ENCODE measurements at regions not wholly inside any gene's neighbourhood (a gene's known extent, or its start where the extent isn't known, plus 50 kb on each side); places are given as distances from the start of the nearest gene placed in this dataset.

GRCh38 chr3:72263223-72263990, 478.5 kb upstream of the PROK2 start:
- no peak overlapping the region for H2BK15ac ChIP-seq (replicated peaks; ENCODE audit: low read depth)
- H3K27me3 ChIP-seq (ENCODE audit: insufficient read depth, low read length, poor library complexity): no peaks in the 10 kb centered on the region
- no peaks in the 10 kb centered on the region for H3K36me3 ChIP-seq (ENCODE audit: control insufficient read depth, insufficient read depth, low read length)
- H2BK5ac ChIP-seq (ENCODE audit: low read length): no peak overlapping the region
- DNase-seq: no peak
- no peak overlapping the region for H3K9ac ChIP-seq (ENCODE audit: low read length)
- H4K5ac ChIP-seq (ENCODE audit: low read length): no peak overlapping the region
- no peak overlapping the region for H3K56ac ChIP-seq (ENCODE audit: low read length)
- no peak overlapping the region for H2AK5ac ChIP-seq (ENCODE audit: low read length)
- no peaks in the 10 kb centered on the region for H3K79me2 ChIP-seq (ENCODE audit: control insufficient read depth, insufficient read depth, low read length)
- no peak overlapping the region for H3K4ac ChIP-seq (ENCODE audit: low read depth, low read length)
- no peaks in the 10 kb centered on the region for H3K79me1 ChIP-seq (ENCODE audit: low read length)
- no peak overlapping the region for H3K27ac ChIP-seq (ENCODE audit: low read depth, low read length)
- no peak overlapping the region for H4K8ac ChIP-seq (ENCODE audit: low read depth, low read length)
- H3K18ac ChIP-seq (ENCODE audit: low read length): no peak overlapping the region
- WGBS (ENCODE audit: extremely low coverage, insufficient coverage, low lambda C conversion rate): no CpG with 5 or more reads among the region's 4 CpGs
- no peak overlapping the region for H3K4me3 ChIP-seq (ENCODE audit: low read length)
- H3K4me1 ChIP-seq (ENCODE audit: control insufficient read depth, low read depth, low read length): no peaks in the 10 kb centered on the region
- no peak overlapping the region for H3K23ac ChIP-seq (ENCODE audit: low read length)
- H2BK120ac ChIP-seq (ENCODE audit: low read depth, low read length): no peak overlapping the region
- no peak overlapping the region for H3K4me2 ChIP-seq (ENCODE audit: low read length)

GRCh38 chr3:72262736-72263135, 477.8 kb upstream of the PROK2 start:
- H3K9ac ChIP-seq (ENCODE audit: low read length): no peak overlapping the region
- no peak overlapping the region for H3K4me2 ChIP-seq (ENCODE audit: low read length)
- DNase-seq: no peak
- H3K23ac ChIP-seq (ENCODE audit: low read length): no peak overlapping the region
- H2BK5ac ChIP-seq (ENCODE audit: low read length): no peak overlapping the region
- H3K27ac ChIP-seq (ENCODE audit: low read depth, low read length): no peak overlapping the region
- no peak overlapping the region for H2BK15ac ChIP-seq (replicated peaks; ENCODE audit: low read depth)
- no peaks in the 10 kb centered on the region for H3K36me3 ChIP-seq (ENCODE audit: control insufficient read depth, insufficient read depth, low read length)
- H4K5ac ChIP-seq (ENCODE audit: low read length): no peak overlapping the region
- H4K8ac ChIP-seq (ENCODE audit: low read depth, low read length): no peak overlapping the region
- no peak overlapping the region for H3K56ac ChIP-seq (ENCODE audit: low read length)
- H3K18ac ChIP-seq (ENCODE audit: low read length): no peak overlapping the region
- no peak overlapping the region for H3K4ac ChIP-seq (ENCODE audit: low read depth, low read length)
- no peak overlapping the region for H2AK5ac ChIP-seq (ENCODE audit: low read length)
- H3K27me3 ChIP-seq (ENCODE audit: insufficient read depth, low read length, poor library complexity): no peaks in the 10 kb centered on the region
- H3K4me3 ChIP-seq (ENCODE audit: low read length): no peak overlapping the region
- no peaks in the 10 kb centered on the region for H3K79me2 ChIP-seq (ENCODE audit: control insufficient read depth, insufficient read depth, low read length)
- H2BK120ac ChIP-seq (ENCODE audit: low read depth, low read length): no peak overlapping the region
- no CpG with 5 or more reads among the region's 3 CpGs for WGBS (ENCODE audit: extremely low coverage, insufficient coverage, low lambda C conversion rate)
- H3K79me1 ChIP-seq (ENCODE audit: low read length): no peaks in the 10 kb centered on the region
- no peaks in the 10 kb centered on the region for H3K4me1 ChIP-seq (ENCODE audit: control insufficient read depth, low read depth, low read length)

DNA sequence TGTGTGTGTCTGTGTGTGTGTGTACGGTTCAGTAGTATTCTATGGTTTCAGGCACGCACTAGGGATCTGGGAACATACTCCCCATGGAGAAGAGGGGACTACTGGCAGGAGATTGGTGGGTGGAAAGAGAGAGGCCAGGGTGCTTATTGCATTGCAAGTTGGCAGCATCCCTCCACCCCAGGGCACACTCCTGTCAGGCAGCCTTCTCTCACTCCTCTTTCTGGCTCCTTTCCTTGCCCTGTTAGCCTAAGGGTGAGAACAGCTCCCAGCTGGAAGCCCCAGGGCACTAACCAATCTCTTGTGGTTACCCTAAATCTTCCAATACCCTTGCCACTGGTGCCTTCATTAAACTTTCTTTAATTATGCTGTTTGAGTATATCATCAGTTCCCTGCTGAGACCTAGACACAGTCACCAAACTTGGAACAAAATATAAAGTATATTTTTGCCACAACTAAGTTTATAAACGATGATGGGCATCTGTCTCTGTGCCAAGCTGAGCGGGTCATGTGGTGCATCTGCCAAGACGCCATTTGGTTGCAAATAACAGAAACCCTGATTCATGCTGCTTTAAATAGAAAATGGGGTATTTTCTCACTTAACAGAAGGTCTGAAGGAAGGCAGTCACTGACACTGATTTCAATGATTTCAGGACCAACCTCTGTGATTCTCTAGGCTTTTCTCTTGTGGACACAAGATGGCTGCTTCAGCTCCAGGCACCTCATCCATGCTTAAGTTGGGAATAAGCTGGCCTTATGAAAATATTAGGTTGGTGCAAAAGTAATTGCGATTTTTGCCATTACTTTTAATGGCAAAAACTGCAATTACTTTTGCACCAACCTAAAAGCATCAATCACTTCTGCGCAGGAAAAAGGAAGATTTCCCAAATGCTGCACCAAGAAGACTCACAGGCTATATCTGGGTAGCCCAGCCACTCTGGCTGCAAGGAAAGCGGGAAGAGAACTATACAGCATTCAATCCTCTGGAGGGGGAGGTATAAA, 476.9 kb upstream of the PROK2 start:
- H3K4me3 ChIP-seq (ENCODE audit: low read length): no peak overlapping the region
- no peak overlapping the region for H3K4me2 ChIP-seq (ENCODE audit: low read length)
- no peak overlapping the region for H4K8ac ChIP-seq (ENCODE audit: low read depth, low read length)
- no peaks in the 10 kb centered on the region for H3K79me2 ChIP-seq (ENCODE audit: control insufficient read depth, insufficient read depth, low read length)
- no peak overlapping the region for H3K56ac ChIP-seq (ENCODE audit: low read length)
- H3K4ac ChIP-seq (ENCODE audit: low read depth, low read length): no peak overlapping the region
- no peak overlapping the region for H3K27ac ChIP-seq (ENCODE audit: low read depth, low read length)
- H3K9ac ChIP-seq (ENCODE audit: low read length): no peak overlapping the region
- no peaks in the 10 kb centered on the region for H3K27me3 ChIP-seq (ENCODE audit: insufficient read depth, low read length, poor library complexity)
- no peaks in the 10 kb centered on the region for H3K36me3 ChIP-seq (ENCODE audit: control insufficient read depth, insufficient read depth, low read length)
- H3K23ac ChIP-seq (ENCODE audit: low read length): no peak overlapping the region
- H4K5ac ChIP-seq (ENCODE audit: low read length): no peak overlapping the region
- WGBS (ENCODE audit: extremely low coverage, insufficient coverage, low lambda C conversion rate): no CpG with 5 or more reads among the region's 8 CpGs
- DNase-seq: no peak
- H3K79me1 ChIP-seq (ENCODE audit: low read length): no peaks in the 10 kb centered on the region
- H2BK15ac ChIP-seq (replicated peaks; ENCODE audit: low read depth): no peak overlapping the region
- H2BK5ac ChIP-seq (ENCODE audit: low read length): no peak overlapping the region
- H3K4me1 ChIP-seq (ENCODE audit: control insufficient read depth, low read depth, low read length): no peaks in the 10 kb centered on the region
- H2BK120ac ChIP-seq (ENCODE audit: low read depth, low read length): no peak overlapping the region
- no peak overlapping the region for H3K18ac ChIP-seq (ENCODE audit: low read length)
- H2AK5ac ChIP-seq (ENCODE audit: low read length): no peak overlapping the region

DNA sequence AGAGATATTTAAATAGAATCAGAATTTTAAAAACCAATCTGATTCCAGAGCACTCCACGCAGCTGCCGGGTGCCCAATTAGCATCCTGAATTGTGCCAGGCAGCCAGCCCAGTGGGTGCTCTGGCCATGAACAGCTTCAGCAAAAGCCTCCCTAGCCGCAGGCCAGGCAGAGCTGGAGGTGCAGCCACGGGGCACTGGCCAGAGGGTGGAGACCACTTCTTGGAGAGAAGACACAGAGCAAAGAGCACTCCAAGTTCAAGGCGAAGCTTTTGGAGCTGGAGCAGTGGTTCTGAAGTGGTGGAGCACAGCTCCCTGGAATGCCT, 475.6 kb upstream of the PROK2 start:
- H3K79me1 ChIP-seq (ENCODE audit: low read length): no peaks in the 10 kb centered on the region
- no peak overlapping the region for H4K8ac ChIP-seq (ENCODE audit: low read depth, low read length)
- no peaks in the 10 kb centered on the region for H3K27me3 ChIP-seq (ENCODE audit: insufficient read depth, low read length, poor library complexity)
- no peaks in the 10 kb centered on the region for H3K36me3 ChIP-seq (ENCODE audit: control insufficient read depth, insufficient read depth, low read length)
- H3K4me1 ChIP-seq (ENCODE audit: control insufficient read depth, low read depth, low read length): no peaks in the 10 kb centered on the region
- H3K23ac ChIP-seq (ENCODE audit: low read length): no peak overlapping the region
- no peak overlapping the region for H3K18ac ChIP-seq (ENCODE audit: low read length)
- no peak overlapping the region for H2BK5ac ChIP-seq (ENCODE audit: low read length)
- WGBS (ENCODE audit: extremely low coverage, insufficient coverage, low lambda C conversion rate): no CpG with 5 or more reads among the region's 5 CpGs
- H3K27ac ChIP-seq (ENCODE audit: low read depth, low read length): no peak overlapping the region
- no peak for DNase-seq
- no peak overlapping the region for H2BK120ac ChIP-seq (ENCODE audit: low read depth, low read length)
- no peak overlapping the region for H3K4me2 ChIP-seq (ENCODE audit: low read length)
- no peak overlapping the region for H4K5ac ChIP-seq (ENCODE audit: low read length)
- H2BK15ac ChIP-seq (replicated peaks; ENCODE audit: low read depth): no peak overlapping the region
- H3K4ac ChIP-seq (ENCODE audit: low read depth, low read length): no peak overlapping the region
- H3K56ac ChIP-seq (ENCODE audit: low read length): no peak overlapping the region
- no peak overlapping the region for H3K4me3 ChIP-seq (ENCODE audit: low read length)
- no peaks in the 10 kb centered on the region for H3K79me2 ChIP-seq (ENCODE audit: control insufficient read depth, insufficient read depth, low read length)
- no peak overlapping the region for H3K9ac ChIP-seq (ENCODE audit: low read length)
- H2AK5ac ChIP-seq (ENCODE audit: low read length): no peak overlapping the region

DNA sequence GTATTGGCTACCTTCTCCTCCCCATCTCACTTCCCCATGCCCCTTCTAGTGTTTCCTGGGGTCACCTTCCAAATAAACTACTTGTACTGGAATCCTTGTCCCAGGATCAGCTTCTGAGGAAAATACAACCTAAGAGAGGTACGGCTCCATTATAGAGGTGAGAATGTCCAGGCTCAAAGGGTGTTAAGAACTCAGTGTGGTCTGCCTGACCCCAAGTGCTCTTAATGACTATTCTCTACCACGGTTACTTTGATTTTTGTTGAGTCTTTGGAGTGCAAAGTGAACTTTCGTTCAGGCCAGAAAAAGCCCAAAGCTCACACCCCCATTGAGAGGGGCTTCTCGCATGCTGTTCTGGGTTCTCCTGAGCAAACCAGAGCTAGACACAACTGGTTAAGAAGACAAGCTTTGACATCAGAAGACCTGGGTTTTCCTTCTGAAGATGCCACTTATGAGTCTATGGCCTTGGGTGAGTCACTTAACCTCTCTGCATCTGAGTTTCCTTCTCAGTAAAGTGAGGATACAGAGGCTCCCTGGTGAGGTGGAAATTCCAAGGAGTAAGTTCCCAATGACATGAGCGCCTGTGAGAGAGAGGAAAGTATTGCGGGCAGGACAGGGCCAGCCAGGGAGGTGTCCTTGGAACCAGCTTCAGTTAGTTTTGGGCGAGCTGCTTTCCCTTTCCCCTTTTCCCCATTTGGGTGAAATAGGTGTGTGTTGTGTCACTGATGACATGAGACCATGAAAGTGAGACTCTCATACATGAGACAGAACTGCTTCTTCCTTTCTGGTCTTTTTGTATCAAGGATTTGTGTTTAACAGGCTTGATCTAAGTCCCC, 475.0 kb upstream of the PROK2 start:
- peak; percentile 59 for DNase-seq

More for the DNA sequence above, 475.0 kb upstream of the PROK2 start:
- Histone ChIP-seq H4K5ac (ENCODE audit: low read length) (no peak overlapping the region), H3K4ac (ENCODE audit: low read depth, low read length) (no peak overlapping the region), H3K4me1 (ENCODE audit: control insufficient read depth, low read depth, low read length) (no peaks in the 10 kb centered on the region), H2BK120ac (ENCODE audit: low read depth, low read length) (no peak overlapping the region), H3K56ac (ENCODE audit: low read length) (no peak overlapping the region), H3K4me3 (ENCODE audit: low read length) (no peak overlapping the region), H3K79me2 (ENCODE audit: control insufficient read depth, insufficient read depth, low read length) (no peaks in the 10 kb centered on the region), H3K9ac (ENCODE audit: low read length) (no peak overlapping the region), H3K18ac (ENCODE audit: low read length) (no peak overlapping the region), H3K27ac (ENCODE audit: low read depth, low read length) (no peak overlapping the region), H3K23ac (ENCODE audit: low read length) (no peak overlapping the region), H2BK5ac (ENCODE audit: low read length) (no peak overlapping the region), H3K36me3 (ENCODE audit: control insufficient read depth, insufficient read depth, low read length) (no peaks in the 10 kb centered on the region), H4K8ac (ENCODE audit: low read depth, low read length) (no peak overlapping the region), H3K79me1 (ENCODE audit: low read length) (no peaks in the 10 kb centered on the region), H3K27me3 (ENCODE audit: insufficient read depth, low read length, poor library complexity) (no peaks in the 10 kb centered on the region), H3K4me2 (ENCODE audit: low read length) (no peak overlapping the region), H2AK5ac (ENCODE audit: low read length) (no peak overlapping the region), H2BK15ac (replicated peaks; ENCODE audit: low read depth) (no peak overlapping the region)
- WGBS (ENCODE audit: extremely low coverage, insufficient coverage, low lambda C conversion rate): no CpG with 5 or more reads among the region's 7 CpGs

Measured in mesendoderm (in vitro differentiated cells).